DND-41 (cell line): ENCODE measurements at regions not wholly inside any gene's neighbourhood (a gene's known extent, or its start where the extent isn't known, plus 50 kb on each side); places are given as distances from the start of the nearest gene placed in this dataset.

Experiments used
- ATAC-seq: fragments of 200-7000 bp; cut with Tn5 transposase; 3 replicates; pipeline ENCODE4 v1.9.1; 2021; ENCODE audit warnings: low read depth; ENCODE audit not compliant: insufficient read depth
- DNase-seq: peaks from one replicate; pipeline ENCODE4 v3.0.0-alpha.2; 2020
- H2AFZ ChIP-seq: 2 replicates; pipeline ENCODE4 v1.6.0; 2012; ENCODE audit warnings: low read depth, low read length
- H3K27ac ChIP-seq: 2 replicates; pipeline ENCODE4 v1.5.1; 2012; ENCODE audit warnings: low read length, inconsistent platforms
- H3K27me3 ChIP-seq: fragments of 200-600 bp; sonication (generic); 2 replicates; pipeline ENCODE4 v1.6.0; 2012; ENCODE audit warnings: low read length, mild to moderate bottlenecking, inconsistent platforms; ENCODE audit not compliant: insufficient read depth, poor library complexity
- H3K36me3 ChIP-seq: 2 replicates; pipeline ENCODE4 v1.5.1; 2012; ENCODE audit warnings: low read length, inconsistent platforms; ENCODE audit not compliant: insufficient read depth
- H3K4me1 ChIP-seq: 2 replicates; pipeline ENCODE4 v1.5.1; 2012; ENCODE audit warnings: mild to moderate bottlenecking, low read length; ENCODE audit not compliant: insufficient read depth
- H3K4me2 ChIP-seq: 2 replicates; pipeline ENCODE4 v1.6.0; 2012; ENCODE audit warnings: mild to moderate bottlenecking, moderate library complexity, low read length, inconsistent platforms; ENCODE audit not compliant: insufficient read depth
- H3K4me3 ChIP-seq, 2 experiments: fragments of 200-600 bp in 1 of 2; shearing (Covaris generic) in 1 of 2; 2 replicates each; pipeline ENCODE4 v1.5.1; 2012 to 2016; ENCODE audit warnings: inconsistent platforms in 2 of 2, low read length in 2 of 2, mild to moderate bottlenecking in 2 of 2, low read depth in 1 of 2, moderate library complexity in 1 of 2
- H3K79me2 ChIP-seq: 2 replicates; pipeline ENCODE4 v1.6.0; 2012; ENCODE audit warnings: low read length, inconsistent platforms; ENCODE audit not compliant: insufficient read depth
- H3K9ac ChIP-seq: 2 replicates; pipeline ENCODE4 v1.6.0; 2012; ENCODE audit warnings: low read depth, mild to moderate bottlenecking, inconsistent platforms, low read length, moderate library complexity
- H3K9me3 ChIP-seq: 2 replicates; pipeline ENCODE4 v1.5.1; 2012; ENCODE audit warnings: low read length, moderate library complexity, mild to moderate bottlenecking, inconsistent platforms; ENCODE audit not compliant: insufficient read depth, severe bottlenecking
- H4K20me1 ChIP-seq: 2 replicates; pipeline ENCODE4 v1.6.0; 2012; ENCODE audit warnings: low read length; ENCODE audit not compliant: insufficient read depth
- CTCF ChIP-seq: IDR thresholded peaks from 2 replicates; pipeline ENCODE4 v1.5.1; 2012; ENCODE audit warnings: borderline replicate concordance, low read length, moderate library complexity, mild to moderate bottlenecking; ENCODE audit not compliant: poor library complexity, severe bottlenecking; ENCODE audit errors: extremely low read depth
- EZH2 ChIP-seq: IDR thresholded peaks from 3 replicates; pipeline ENCODE4 v1.6.1; 2012; ENCODE audit warnings: borderline replicate concordance, low read depth, mild to moderate bottlenecking, moderate library complexity, low read length, inconsistent platforms; ENCODE audit not compliant: severe bottlenecking

- H4K20me1 ChIP-seq, result no peaks in the 10 kb centered on the region
- no peak for TF ChIP-seq CTCF
- TF ChIP-seq EZH2, result no peak
- no peak overlapping the region for H2AFZ ChIP-seq
- DNase-seq (no peak), ATAC-seq (no peak)
- no peak overlapping the region for H3K9ac ChIP-seq
- no peak overlapping the region for H3K4me2 ChIP-seq
- no peaks in the 10 kb centered on the region for H3K36me3 ChIP-seq
- H3K27ac ChIP-seq, result no peak overlapping the region
- no peaks in the 10 kb centered on the region for H3K27me3 ChIP-seq
- H3K4me1 ChIP-seq, result no peaks in the 10 kb centered on the region
- H3K9me3 ChIP-seq, result peaks cover 9% of the 10 kb centered on the region
- no peaks in the 10 kb centered on the region for H3K79me2 ChIP-seq
- H3K4me3 ChIP-seq, result no peak overlapping the region
Observed at GRCh38 chr2:53549497-53549896, 218.1 kb upstream of the CHAC2 start.

DNA sequence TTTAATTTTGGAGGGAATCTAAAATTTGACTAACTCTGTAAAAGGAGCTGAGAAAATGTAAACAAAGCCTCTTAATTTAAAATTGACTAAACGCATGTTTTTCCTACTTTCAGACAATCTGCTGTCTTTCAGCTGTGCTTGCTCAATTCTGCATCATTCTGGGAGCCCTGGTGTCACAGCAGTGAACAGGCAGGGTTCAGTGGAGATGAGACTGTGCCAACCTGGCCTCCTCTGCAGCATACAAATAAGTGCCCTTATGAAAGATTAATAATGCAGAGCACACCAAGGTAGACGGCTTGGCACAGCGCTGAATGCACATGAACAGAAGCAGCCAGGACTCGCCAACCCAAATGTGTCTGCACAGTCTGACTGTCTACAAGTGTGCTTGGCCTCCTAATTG lies 222.0 kb upstream of the CHAC2 start:
- Histone ChIP-seq H3K79me2 (no peaks in the 10 kb centered on the region), H3K27ac (no peak overlapping the region), H3K27me3 (no peaks in the 10 kb centered on the region), H4K20me1 (no peaks in the 10 kb centered on the region), H3K4me1 (no peaks in the 10 kb centered on the region), H3K4me2 (no peak overlapping the region), H3K4me3 (no peak overlapping the region), H3K9me3 (no peaks in the 10 kb centered on the region), H3K36me3 (no peaks in the 10 kb centered on the region), H2AFZ (no peak overlapping the region), H3K9ac (no peak overlapping the region)
- ATAC-seq (no peak), DNase-seq (no peak)
- TF ChIP-seq EZH2 (no peak), CTCF (no peak)

DNA sequence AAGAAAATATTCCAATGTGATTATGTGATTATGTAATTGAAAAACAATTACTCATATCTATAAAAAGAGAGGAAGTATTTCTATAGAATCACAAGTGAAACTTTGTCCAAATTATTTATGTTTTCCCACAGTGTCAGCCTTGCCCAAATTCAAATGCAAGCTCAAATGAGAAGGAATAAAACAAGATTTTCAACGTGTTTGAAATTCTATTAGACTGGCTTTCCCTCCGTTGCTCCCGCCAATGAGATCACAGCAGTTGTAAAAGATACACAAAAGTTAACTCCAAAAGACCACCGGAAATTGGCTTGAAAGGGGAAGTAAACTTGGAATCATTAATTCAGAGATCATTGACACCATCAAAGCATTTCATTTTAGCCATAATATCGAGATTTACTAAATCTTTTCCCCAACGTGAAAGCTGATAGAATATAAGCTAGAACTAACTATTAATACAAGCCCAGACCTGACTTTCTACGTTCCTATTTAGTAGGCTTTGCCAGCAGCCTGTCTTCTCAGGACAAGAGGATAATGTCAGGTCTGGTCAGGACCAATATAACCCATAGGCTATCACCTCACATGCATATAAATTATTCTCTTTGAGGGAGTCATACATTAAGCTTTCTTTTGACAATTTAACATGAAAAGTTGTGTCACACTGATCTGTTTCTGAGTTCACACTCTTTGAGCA lies 222.6 kb upstream of the CHAC2 start:
- DNase-seq (no peak), ATAC-seq (no peak)
- Histone ChIP-seq H2AFZ (no peak overlapping the region), H3K4me2 (no peak overlapping the region), H3K27ac (no peak overlapping the region), H3K4me1 (no peaks in the 10 kb centered on the region), H3K9ac (no peak overlapping the region), H3K27me3 (no peaks in the 10 kb centered on the region), H3K36me3 (no peaks in the 10 kb centered on the region), H3K9me3 (no peaks in the 10 kb centered on the region), H3K79me2 (no peaks in the 10 kb centered on the region), H4K20me1 (no peaks in the 10 kb centered on the region), H3K4me3 (no peak overlapping the region)
- no peak for TF ChIP-seq EZH2
- TF ChIP-seq CTCF, result no peak
